SH-SY5Y (cell line): ENCODE measurements at regions not wholly inside any gene's neighbourhood (a gene's known extent, or its start where the extent isn't known, plus 50 kb on each side); places are given as distances from the start of the nearest gene placed in this dataset.

Experiments used
- GATA2 ChIP-seq: IDR thresholded peaks from 2 replicates; pipeline ENCODE4 v1.6.1; 2011; ENCODE audit warnings: mild to moderate bottlenecking, low read depth, low read length
- GATA3 ChIP-seq: IDR thresholded peaks from 2 replicates; pipeline ENCODE4 v1.6.1; 2011; ENCODE audit warnings: low read depth, mild to moderate bottlenecking, low read length, moderate library complexity

DNA sequence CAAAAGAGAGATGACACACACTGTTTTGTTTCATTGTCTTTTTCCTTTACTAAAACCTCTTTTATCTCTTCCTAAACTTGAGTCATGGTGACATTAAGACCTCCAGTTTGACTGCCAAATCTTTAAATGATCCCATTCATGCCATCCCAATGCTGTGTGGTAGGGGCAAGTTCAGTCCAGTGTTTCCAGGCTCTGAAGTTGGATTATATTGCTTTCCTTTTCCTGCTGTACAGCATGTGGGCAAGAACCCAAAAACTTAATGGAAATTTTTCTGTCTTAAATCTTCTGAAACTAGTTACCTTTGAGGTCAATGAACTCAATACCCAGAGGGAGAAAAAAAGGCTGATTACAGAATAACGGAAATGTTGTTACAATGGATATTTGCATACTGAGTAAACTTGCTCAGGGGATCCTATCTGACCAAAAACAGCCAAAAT is 187.1 kb upstream of the FAR2 start:
- no peak for TF ChIP-seq GATA2
- no peak for TF ChIP-seq GATA3
